Naive thymus-derived CD4-positive, alpha-beta T cell (primary cell): ENCODE measurements at regions not wholly inside any gene's neighbourhood (a gene's known extent, or its start where the extent isn't known, plus 50 kb on each side); places are given as distances from the start of the nearest gene placed in this dataset.
"Not testable (repeated sequence)": the region's sequence is repeated elsewhere in the genome, so short reads cannot be mapped to it uniquely, and the experiment has no call there.

Experiments used
- ATAC-seq: fragments of 150-1000 bp; cut with Tn5 transposase; 2 replicates; pipeline ENCODE4 v1.10.0; 2021; ENCODE audit warnings: mild to moderate bottlenecking, moderate library complexity
- CTCF ChIA-PET: fragments of 350-600 bp; sonication (Branson Sonifier 250); formaldehyde crosslinking; loops from one replicate; lab custom pipeline; 2021; ENCODE audit warnings: antibody characterized with exemption; lab: Charles Lee
- POLR2A ChIA-PET: fragments of 350-600 bp; sonication (Branson Sonifier 250); formaldehyde crosslinking; loops from one replicate; lab custom pipeline; 2021; ENCODE audit warnings: antibody characterized with exemption, inconsistent platforms; lab: Charles Lee
- DNase-seq, 9 donors: peaks; one replicate each; pipeline versions ENCODE4 v3.0.0 to v3.0.0-alpha.2; 2020 to 2022; ENCODE audit warnings: mixed read lengths in 1 of 9
- H3K27ac ChIP-seq: one replicate; pipeline ENCODE4 v1.7.0; 2013; ENCODE audit warnings: mild to moderate bottlenecking, low read depth, low read length, moderate library complexity
- H3K27me3 ChIP-seq, 2 donors: one replicate each; pipeline ENCODE4 v1.7.0; 2013; ENCODE audit warnings: low read length in 2 of 2, mild to moderate bottlenecking in 2 of 2, moderate library complexity in 2 of 2; ENCODE audit not compliant: control insufficient read depth in 2 of 2, insufficient read depth in 2 of 2
- H3K36me3 ChIP-seq, 3 experiments: 1 replicate in 2 of 3; 2 replicates in 1 of 3; pipeline ENCODE4 v1.7.0; 2013; ENCODE audit warnings: low read length in 3 of 3, mild to moderate bottlenecking in 3 of 3, moderate library complexity in 1 of 3; ENCODE audit not compliant: insufficient read depth in 3 of 3, control insufficient read depth in 2 of 3
- H3K4me1 ChIP-seq, 2 donors: one replicate each; pipeline ENCODE4 v1.7.0; 2013; ENCODE audit warnings: low read length in 2 of 2, mild to moderate bottlenecking in 2 of 2, moderate library complexity in 1 of 2; ENCODE audit not compliant: control insufficient read depth in 2 of 2, insufficient read depth in 2 of 2
- H3K4me3 ChIP-seq: 2 replicates; pipeline ENCODE4 v1.7.0; 2013; ENCODE audit warnings: mild to moderate bottlenecking, low read length
- H3K9me3 ChIP-seq, 3 experiments: 1 replicate in 2 of 3; 2 replicates in 1 of 3; pipeline ENCODE4 v1.7.0; 2013; ENCODE audit warnings: low read length in 3 of 3; ENCODE audit not compliant: control insufficient read depth in 2 of 3
- H3K27ac Mint-ChIP-seq, 9 donors: one replicate each; pipeline ENCODE4 v1.8.0; 2020 to 2022; ENCODE audit warnings: mixed read lengths in 9 of 9, mild to moderate bottlenecking in 8 of 9, moderate library complexity in 5 of 9, inconsistent platforms in 2 of 9
- H3K27me3 Mint-ChIP-seq, 5 donors: one replicate each; pipeline ENCODE4 v1.8.0; 2021 to 2022; ENCODE audit warnings: mixed read lengths in 5 of 5, mild to moderate bottlenecking in 1 of 5
- H3K36me3 Mint-ChIP-seq, 5 donors: one replicate each; pipeline ENCODE4 v1.8.0; 2020 to 2022; ENCODE audit warnings: mixed read lengths in 5 of 5, mild to moderate bottlenecking in 3 of 5, inconsistent platforms in 1 of 5
- H3K4me1 Mint-ChIP-seq, 7 donors: one replicate each; pipeline ENCODE4 v1.8.0; 2020 to 2022; ENCODE audit warnings: mixed read lengths in 7 of 7, mild to moderate bottlenecking in 3 of 7, inconsistent platforms in 1 of 7
- H3K4me3 Mint-ChIP-seq, 10 donors: one replicate each; pipeline ENCODE4 v1.8.0; 2020 to 2022; ENCODE audit warnings: mild to moderate bottlenecking in 10 of 10, mixed read lengths in 10 of 10, moderate library complexity in 6 of 10, inconsistent platforms in 2 of 10
- H3K9me3 Mint-ChIP-seq, 11 donors: one replicate each; pipeline ENCODE4 v1.8.0; 2020 to 2022; ENCODE audit warnings: mixed read lengths in 11 of 11, mild to moderate bottlenecking in 4 of 11, inconsistent platforms in 1 of 11, moderate library complexity in 1 of 11
- intact Hi-C, 2 donors: fragments of 100-400 bp; cut with micrococcal nuclease; formaldehyde crosslinking; loops; one replicate each; pipeline ENCODE4 v1.15.1; 2023

DNA sequence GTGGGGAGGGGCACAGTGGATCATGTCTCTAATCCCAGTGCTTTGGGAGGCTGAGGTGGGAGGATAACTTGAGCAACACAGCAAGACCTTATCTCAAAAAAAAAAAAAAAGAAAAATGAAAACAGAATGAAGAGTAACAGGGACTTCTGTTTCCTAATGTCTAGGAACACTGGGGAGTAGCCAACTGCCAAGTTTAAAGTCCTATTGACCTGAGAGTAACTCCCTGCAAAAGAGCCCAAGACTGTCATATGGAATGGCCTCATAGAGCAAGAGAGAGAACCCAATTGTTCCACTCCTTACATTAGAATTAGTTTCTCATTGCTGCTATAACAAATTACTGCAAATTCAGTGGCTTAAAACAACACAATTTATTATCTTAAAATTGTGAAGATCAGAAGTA is 881.4 kb upstream of the ROBO1 start:
- no peak overlapping the region for H3K27ac Mint-ChIP-seq
- no peaks in the 10 kb centered on the region for H3K4me1 Mint-ChIP-seq
- Histone ChIP-seq H3K4me1 (no peaks in the 10 kb centered on the region), H3K4me3 (no peak overlapping the region), H3K36me3 (no peaks in the 10 kb centered on the region), H3K27ac (no peak overlapping the region), H3K9me3 (no peaks in the 10 kb centered on the region), H3K27me3 (no peaks in the 10 kb centered on the region)
- H3K36me3 Mint-ChIP-seq = peaks cover 0 to 8% (median 0%) of the 10 kb centered on the region in 5 donors
- H3K4me3 Mint-ChIP-seq = no peak overlapping the region
- ChIA-PET POLR2A (no interaction called here), CTCF (interaction anchor here (0.6 kb wide), 1 partner anchor 1811 kb away, joined by 3 read pairs; no protein-coding TSS in a partner anchor)
- intact Hi-C loops = no loop called here
- ATAC-seq (no peak), DNase-seq (no peak)
- no peaks in the 10 kb centered on the region for H3K27me3 Mint-ChIP-seq
- peaks cover 0 to 31% (median 12%) of the 10 kb centered on the region in 11 donors for H3K9me3 Mint-ChIP-seq

DNA sequence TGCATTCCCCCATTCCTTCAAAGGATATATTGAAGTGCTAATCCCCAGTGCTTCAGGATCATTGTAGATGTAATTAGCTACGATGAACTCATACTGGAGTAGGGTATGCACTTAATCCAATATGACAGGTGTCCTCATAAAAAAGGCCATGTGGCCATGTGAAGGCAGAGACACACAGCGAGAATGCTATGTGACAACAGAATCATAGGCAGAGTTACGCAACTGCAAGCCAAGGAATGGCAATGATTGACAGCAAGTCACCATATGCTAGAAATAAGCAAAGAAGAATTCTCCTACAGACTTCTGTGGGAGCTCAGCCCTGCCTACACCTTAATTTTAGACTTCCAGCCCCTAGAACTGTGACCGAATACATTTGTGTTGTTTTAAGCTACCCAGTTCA is 875.6 kb upstream of the ROBO1 start:
- Histone ChIP-seq H3K27ac (no peak overlapping the region), H3K4me1 (no peaks in the 10 kb centered on the region), H3K36me3 (no peaks in the 10 kb centered on the region), H3K4me3 (no peak overlapping the region), H3K9me3 (no peaks in the 10 kb centered on the region), H3K27me3 (no peaks in the 10 kb centered on the region)
- ChIA-PET CTCF (no interaction called here), POLR2A (no interaction called here)
- Mint-ChIP-seq H3K27me3 (no peaks in the 10 kb centered on the region), H3K36me3 (no peaks in the 10 kb centered on the region), H3K4me1 (no peaks in the 10 kb centered on the region), H3K9me3 (peaks cover 2 to 45% (median 7%) of the 10 kb centered on the region in 11 donors), H3K4me3 (no peak overlapping the region), H3K27ac (no peak overlapping the region)
- ATAC-seq = no peak
- intact Hi-C loops = no loop called here
- no peak for DNase-seq

DNA sequence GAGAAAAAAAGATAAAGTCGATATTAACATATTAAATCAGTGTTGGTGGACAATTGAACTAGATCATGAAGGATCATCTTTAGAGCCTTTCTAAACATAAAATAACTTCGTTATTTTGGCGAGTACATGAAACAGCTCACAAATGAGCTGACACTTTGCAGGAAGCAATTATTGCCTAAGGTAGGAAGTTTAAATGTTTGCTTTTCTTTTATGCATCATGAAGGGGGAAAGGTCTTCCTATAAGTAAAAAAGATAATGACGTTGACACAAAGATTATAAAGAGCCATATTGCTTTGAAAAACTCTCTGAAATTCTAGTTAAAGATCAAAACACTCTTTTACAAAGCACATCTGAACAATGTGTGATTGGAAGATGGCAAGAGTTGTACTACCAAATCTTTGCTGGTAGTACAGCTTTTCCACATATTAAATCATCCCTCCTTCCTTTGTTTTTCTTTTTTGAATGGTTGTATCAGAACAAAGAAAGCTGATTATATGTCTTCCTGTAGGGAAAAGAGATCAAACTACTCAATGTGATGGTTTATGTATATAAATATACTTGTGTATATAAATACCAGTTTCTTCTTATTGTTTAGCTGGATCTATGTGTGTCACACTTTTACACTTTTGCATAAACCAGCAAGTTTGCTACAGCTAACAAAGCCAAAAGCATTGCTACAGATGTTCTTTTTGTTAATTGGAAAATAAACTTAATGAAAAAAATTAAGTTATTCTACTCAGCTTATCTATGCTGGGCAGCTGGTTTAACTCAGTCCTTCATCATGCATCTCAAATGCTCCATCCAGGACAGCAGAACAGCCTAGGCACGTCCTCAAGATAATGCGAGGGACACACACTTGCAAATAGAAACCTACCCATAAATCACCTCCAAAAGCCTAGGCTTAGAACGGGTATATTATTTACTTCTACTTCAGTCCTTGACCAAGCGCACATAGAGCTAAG is 850.8 kb upstream of the ROBO1 start:
- Histone ChIP-seq H3K9me3 (no peaks in the 10 kb centered on the region), H3K4me1 (no peaks in the 10 kb centered on the region), H3K4me3 (no peak overlapping the region), H3K36me3 (no peaks in the 10 kb centered on the region), H3K27ac (no peak overlapping the region), H3K27me3 (no peaks in the 10 kb centered on the region)
- Mint-ChIP-seq H3K27me3 (no peaks in the 10 kb centered on the region), H3K36me3 (no peaks in the 10 kb centered on the region), H3K27ac (no peak overlapping the region), H3K4me1 (no peaks in the 10 kb centered on the region), H3K9me3 (peaks cover 0 to 9% (median 0%) of the 10 kb centered on the region in 11 donors), H3K4me3 (no peak overlapping the region)
- DNase-seq = no peak
- ChIA-PET CTCF (no interaction called here), POLR2A (no interaction called here)
- no peak for ATAC-seq
- intact Hi-C loops = no loop called here

DNA sequence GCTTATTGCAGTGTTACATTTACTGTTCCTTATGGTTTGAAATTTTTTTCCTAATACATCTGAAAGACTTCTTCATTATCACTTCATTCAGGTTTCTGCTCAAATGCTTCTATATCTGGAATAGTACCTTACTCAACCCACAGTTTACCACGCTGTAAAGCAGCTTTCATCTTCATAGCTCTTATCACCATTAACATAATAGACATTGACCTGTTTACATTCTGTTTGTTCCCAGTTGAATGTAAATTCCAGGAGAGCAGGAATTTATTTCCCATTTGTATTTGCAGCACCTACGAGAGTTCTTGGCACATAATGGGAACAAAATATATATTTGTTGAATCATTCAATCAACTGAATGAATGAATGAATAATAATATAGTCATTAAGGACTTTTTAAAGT is 844.6 kb upstream of the ROBO1 start:
- ATAC-seq (no peak), DNase-seq (no peak)
- no peak overlapping the region for H3K27ac ChIP-seq
- H3K9me3 ChIP-seq = no peaks in the 10 kb centered on the region
- no peaks in the 10 kb centered on the region for H3K4me1 Mint-ChIP-seq
- H3K4me1 ChIP-seq = no peaks in the 10 kb centered on the region
- H3K9me3 Mint-ChIP-seq = peaks cover 1 to 11% (median 5%) of the 10 kb centered on the region in 11 donors
- H3K27me3 Mint-ChIP-seq = no peaks in the 10 kb centered on the region
- ChIA-PET POLR2A (no interaction called here), CTCF (no interaction called here)
- H3K4me3 ChIP-seq = no peak overlapping the region
- no peaks in the 10 kb centered on the region for H3K36me3 Mint-ChIP-seq
- H3K27me3 ChIP-seq = no peaks in the 10 kb centered on the region
- no peak overlapping the region for H3K4me3 Mint-ChIP-seq
- no peak overlapping the region for H3K27ac Mint-ChIP-seq
- no peaks in the 10 kb centered on the region for H3K36me3 ChIP-seq
- intact Hi-C loops = no loop called here

DNA sequence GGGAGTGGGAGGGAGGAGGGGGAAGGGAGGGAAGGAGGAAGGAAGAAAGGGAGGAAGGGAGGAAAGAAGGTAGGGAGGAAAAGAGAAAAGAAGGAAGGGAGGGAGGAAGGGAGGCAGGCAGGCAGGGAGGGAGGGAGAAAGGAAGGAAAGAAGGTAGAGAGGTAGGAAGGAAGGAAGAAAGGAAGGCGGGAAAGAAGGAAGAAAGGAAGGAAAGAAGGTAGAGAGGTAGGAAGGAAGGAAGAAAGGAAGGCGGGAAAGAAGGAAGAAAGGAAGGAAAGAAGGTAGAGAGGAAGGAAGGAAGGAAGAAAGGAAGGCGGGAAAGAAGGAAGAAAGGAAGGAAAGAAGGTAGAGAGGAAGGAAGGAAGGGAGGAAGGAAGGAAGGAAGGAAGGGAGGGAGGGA is 840.3 kb upstream of the ROBO1 start:
- H3K9me3 ChIP-seq, H3K4me1 ChIP-seq, H3K4me3 ChIP-seq, H3K27ac Mint-ChIP-seq, H3K36me3 ChIP-seq, DNase-seq, ATAC-seq, H3K4me1 Mint-ChIP-seq, H3K27ac ChIP-seq, CTCF ChIA-PET, H3K36me3 Mint-ChIP-seq, H3K27me3 Mint-ChIP-seq, H3K27me3 ChIP-seq, POLR2A ChIA-PET, intact Hi-C loops, H3K4me3 Mint-ChIP-seq: not testable (repeated sequence)
- H3K9me3 Mint-ChIP-seq = peaks cover 1 to 15% (median 7%) of the 10 kb centered on the region in 11 donors

DNA sequence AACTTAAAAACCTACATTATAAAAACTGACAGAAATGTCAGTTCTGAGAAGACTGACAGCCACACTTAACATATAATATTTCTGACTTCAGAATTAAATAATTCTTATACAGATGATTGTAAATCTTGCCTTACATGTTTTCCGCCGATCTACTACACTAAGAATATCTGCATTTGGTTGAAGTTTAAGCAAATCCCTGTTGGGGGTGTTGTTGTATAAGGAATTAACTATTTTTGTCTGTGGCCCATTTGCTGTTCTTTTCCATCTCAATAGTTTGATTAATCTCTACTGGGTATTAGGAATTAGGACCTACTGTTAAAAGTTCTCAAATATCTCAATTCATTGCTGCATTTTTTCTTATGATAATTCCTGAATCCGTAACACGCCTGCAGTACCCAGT is 838.3 kb upstream of the ROBO1 start:
- no peak overlapping the region for H3K4me3 ChIP-seq
- H3K36me3 ChIP-seq = no peaks in the 10 kb centered on the region
- ChIA-PET POLR2A (no interaction called here), CTCF (no interaction called here)
- H3K36me3 Mint-ChIP-seq = no peaks in the 10 kb centered on the region
- no peaks in the 10 kb centered on the region for H3K4me1 Mint-ChIP-seq
- ATAC-seq (no peak), DNase-seq (no peak)
- H3K9me3 ChIP-seq = no peaks in the 10 kb centered on the region
- H3K27me3 Mint-ChIP-seq = no peaks in the 10 kb centered on the region
- no peak overlapping the region for H3K4me3 Mint-ChIP-seq
- H3K27ac ChIP-seq = no peak overlapping the region
- peaks cover 0 to 16% (median 5%) of the 10 kb centered on the region in 11 donors for H3K9me3 Mint-ChIP-seq
- intact Hi-C loops = no loop called here
- no peaks in the 10 kb centered on the region for H3K27me3 ChIP-seq
- no peak overlapping the region for H3K27ac Mint-ChIP-seq
- H3K4me1 ChIP-seq = no peaks in the 10 kb centered on the region

DNA sequence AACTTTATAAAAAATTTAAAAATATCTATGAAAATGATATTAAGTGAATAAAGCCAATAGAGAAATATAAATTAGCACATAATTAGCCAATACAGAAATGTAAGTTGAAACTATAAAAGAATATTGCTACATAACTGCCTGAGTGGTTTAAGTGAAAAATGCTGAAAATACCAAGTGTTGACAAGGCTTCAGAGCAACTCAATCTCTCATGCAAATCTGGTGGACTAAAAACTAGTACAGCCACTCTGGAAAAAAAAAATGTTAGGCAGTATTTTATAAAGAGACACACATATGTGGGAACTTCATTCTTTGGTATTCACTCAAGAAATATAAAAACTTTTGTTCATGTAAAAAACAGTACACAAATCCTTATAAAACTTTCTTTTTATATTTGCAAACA is 833.7 kb upstream of the ROBO1 start:
- intact Hi-C loops = no loop called here
- POLR2A ChIA-PET = no interaction called here
- H3K27ac Mint-ChIP-seq = no peak overlapping the region

More for the DNA sequence above, 833.7 kb upstream of the ROBO1 start:
- CTCF ChIA-PET = interaction anchor here (0.7 kb wide), 1 partner anchor 188 kb away, joined by 3 read pairs; no protein-coding TSS in a partner anchor
- Histone ChIP-seq H3K36me3 (no peaks in the 10 kb centered on the region), H3K9me3 (no peaks in the 10 kb centered on the region), H3K4me1 (no peaks in the 10 kb centered on the region), H3K27me3 (no peaks in the 10 kb centered on the region), H3K4me3 (no peak overlapping the region), H3K27ac (no peak overlapping the region)
- no peak for DNase-seq
- Mint-ChIP-seq H3K9me3 (peaks cover 3 to 24% (median 14%) of the 10 kb centered on the region in 11 donors), H3K36me3 (no peaks in the 10 kb centered on the region), H3K4me3 (no peak overlapping the region), H3K4me1 (no peaks in the 10 kb centered on the region), H3K27me3 (no peaks in the 10 kb centered on the region)
- no peak for ATAC-seq
